OCI-LY1 (cell line): ENCODE measurements at regions not wholly inside any gene's neighbourhood (a gene's known extent, or its start where the extent isn't known, plus 50 kb on each side); places are given as distances from the start of the nearest gene placed in this dataset.

ENCODE experiments used
- CTCF ChIP-seq: fragments of 200-600 bp; sonication (generic), shearing (Covaris generic); IDR thresholded peaks from 2 replicates; pipeline ENCODE4 v1.5.1; 2017; ENCODE audit warnings: mild to moderate bottlenecking, antibody characterized with exemption, low read length, moderate library complexity, mixed read lengths
- EZH2 ChIP-seq: fragments of 200-600 bp; sonication (generic), shearing (Covaris generic); IDR thresholded peaks from 2 replicates; pipeline ENCODE4 v1.8.0; 2017; ENCODE audit warnings: borderline replicate concordance, mixed run types, mild to moderate bottlenecking, antibody characterized with exemption, low read length, moderate library complexity, mixed read lengths

GRCh38 chr5:20654746-20655145, 666.7 kb upstream of the CDH18 start:
- TF ChIP-seq CTCF, result no peak
- TF ChIP-seq EZH2, result no peak
